Uterus (tissue), 2 donors: ENCODE measurements at regions not wholly inside any gene's neighbourhood (a gene's known extent, or its start where the extent isn't known, plus 50 kb on each side); places are given as distances from the start of the nearest gene placed in this dataset.

Experiments used
- CTCF ChIP-seq, 4 experiments: fragments of 200-600 bp in 2 of 4; fragments of 450-650 bp in 2 of 4; sonication (generic) in 2 of 4; IDR thresholded peaks; one replicate each; pipeline ENCODE4 v1.5.1; 2016 to 2019; ENCODE audit warnings: antibody characterized with exemption in 4 of 4, mild to moderate bottlenecking in 2 of 4, moderate library complexity in 1 of 4
- POLR2A ChIP-seq, 2 donors: fragments of 450-650 bp; IDR thresholded peaks; one replicate each; pipeline ENCODE4 v1.6.1; 2016; ENCODE audit warnings: antibody characterized with exemption in 2 of 2, mild to moderate bottlenecking in 1 of 2, moderate library complexity in 1 of 2

- TF ChIP-seq CTCF (IDR thresholded peaks at IDR 0.05) (no peak), POLR2A (IDR thresholded peaks at IDR 0.05) (no peak)
These were observed 127.3 kb upstream of the ELL2 start for GRCh38 chr5:96088706-96089498.
